Renal cortex interstitium (tissue), 11 donors: ENCODE measurements at regions not wholly inside any gene's neighbourhood (a gene's known extent, or its start where the extent isn't known, plus 50 kb on each side); places are given as distances from the start of the nearest gene placed in this dataset.
"Not testable (repeated sequence)": the region's sequence is repeated elsewhere in the genome, so short reads cannot be mapped to it uniquely, and the experiment has no call there.

ENCODE experiments used
- DNase-seq, 11 donors: peaks; one replicate each; pipeline ENCODE4 v3.0.0-alpha.2; 2013; ENCODE audit warnings: low read depth in 9 of 11, low spot score in 4 of 11; ENCODE audit errors: extremely low read depth in 1 of 11

DNA sequence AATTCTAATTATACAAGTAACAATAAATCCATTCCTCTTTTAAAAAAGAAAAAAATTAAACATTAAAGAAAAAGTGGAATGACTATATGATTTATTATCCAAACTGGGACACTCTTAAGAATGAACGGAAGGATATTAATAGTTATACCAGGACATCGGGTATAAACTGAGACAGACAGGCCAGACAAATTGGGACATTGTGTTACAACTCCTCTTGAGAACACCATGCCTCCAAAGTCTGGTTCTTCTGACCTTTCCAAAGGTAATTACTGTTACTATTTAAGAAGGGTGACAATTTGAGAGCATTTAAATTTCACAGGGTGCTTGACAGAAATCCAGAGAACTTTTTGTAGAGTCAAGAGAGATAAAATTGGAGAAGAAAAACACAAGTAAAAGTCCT lies 132.1 kb upstream of the MARCHF11 start:
- no peak for DNase-seq

DNA sequence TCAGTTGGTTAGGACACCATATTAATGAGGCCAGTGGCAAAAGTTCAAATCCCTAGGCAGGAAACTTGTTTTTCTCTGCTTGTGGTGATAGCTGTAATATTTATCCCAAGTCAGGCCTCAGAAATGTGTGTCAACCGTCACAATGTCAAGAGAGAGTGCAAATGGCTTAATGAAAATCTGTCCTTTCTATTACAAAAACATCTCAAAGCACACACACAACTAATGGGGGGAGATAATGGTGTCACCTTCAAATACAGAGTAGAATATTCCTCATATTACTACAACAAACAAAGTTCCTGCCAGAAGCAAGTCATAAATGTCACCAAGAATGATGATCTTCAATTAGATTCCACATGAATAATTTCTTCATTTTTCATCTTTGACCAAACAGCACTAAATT lies 127.2 kb upstream of the MARCHF11 start:
- no peak for DNase-seq

DNA sequence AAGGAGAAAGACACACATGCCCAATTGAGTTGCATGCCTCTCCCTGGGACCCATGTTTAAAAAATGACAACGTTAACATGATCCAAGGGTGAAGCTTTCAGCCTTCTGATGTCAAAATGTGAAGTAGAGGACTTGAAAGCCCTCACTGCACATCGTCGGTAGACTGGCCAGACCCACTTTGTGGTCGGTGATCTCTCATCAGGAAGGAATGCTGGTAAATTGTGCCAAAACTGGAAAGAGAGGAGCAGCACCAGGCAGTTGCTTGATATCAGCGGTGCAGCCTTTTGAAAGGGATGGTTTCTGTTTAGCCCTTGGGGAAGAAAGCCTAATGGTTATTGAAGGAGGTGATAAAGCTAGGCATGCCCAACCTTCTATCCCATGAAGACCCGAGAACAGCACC lies 125.3 kb upstream of the MARCHF11 start:
- DNase-seq = no peak

DNA sequence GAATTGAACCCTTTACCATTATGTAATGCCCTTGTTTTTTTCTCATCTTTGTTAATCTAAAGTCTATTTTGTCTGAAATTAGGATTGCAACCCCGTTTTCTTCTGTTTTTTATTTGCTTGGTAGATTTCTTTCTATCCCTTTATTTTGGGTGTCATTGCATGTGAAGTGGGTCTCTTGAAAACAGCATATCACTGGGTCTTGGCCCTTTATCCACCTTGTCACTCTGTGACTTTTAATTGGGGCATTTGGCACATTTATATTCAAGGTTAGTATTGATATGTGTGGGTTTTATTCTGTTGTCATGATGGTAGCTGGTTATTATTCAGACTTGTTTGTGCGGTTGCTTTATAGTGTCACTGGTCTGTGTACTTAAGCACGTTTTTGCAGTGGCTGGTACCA lies 117.4 kb upstream of the MARCHF11 start:
- no peak for DNase-seq

DNA sequence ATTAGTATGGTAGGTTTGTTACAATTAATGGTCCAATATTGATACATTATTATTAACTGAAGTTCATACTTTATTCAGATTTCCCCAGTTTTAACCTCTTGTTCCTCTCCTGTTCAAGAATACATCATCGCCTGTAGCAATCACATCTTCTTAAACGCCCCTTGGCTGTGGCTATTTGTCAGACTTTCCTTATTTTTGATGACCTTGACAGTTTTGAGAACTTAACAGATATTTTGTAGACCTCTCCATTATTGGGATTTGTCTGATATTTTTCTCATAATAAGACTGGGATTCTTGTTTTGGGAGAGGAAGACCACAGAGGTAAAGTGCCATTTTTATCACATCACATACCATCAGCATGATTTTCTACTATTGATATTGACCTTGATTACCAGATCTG lies 112.3 kb upstream of the MARCHF11 start:
- no peak for DNase-seq

DNA sequence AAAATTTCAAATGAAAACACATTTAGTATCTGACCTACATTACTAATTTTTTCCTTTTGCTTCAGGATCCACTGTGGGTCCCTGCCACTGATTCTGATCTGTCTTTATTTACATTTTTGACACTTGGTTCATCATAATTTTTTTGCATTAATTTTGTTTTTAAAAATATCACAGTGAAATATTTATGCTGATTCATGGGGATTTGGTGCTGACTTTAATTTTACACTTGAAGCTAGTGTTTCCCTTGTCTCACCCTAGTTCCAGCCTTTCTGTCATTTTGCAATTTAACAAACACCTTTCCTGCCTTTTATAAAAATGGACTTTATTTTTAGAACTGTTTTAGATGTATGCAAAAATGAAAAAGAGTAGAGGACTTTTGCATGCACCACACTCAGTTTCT lies 111.9 kb upstream of the MARCHF11 start:
- DNase-seq = no peak

DNA sequence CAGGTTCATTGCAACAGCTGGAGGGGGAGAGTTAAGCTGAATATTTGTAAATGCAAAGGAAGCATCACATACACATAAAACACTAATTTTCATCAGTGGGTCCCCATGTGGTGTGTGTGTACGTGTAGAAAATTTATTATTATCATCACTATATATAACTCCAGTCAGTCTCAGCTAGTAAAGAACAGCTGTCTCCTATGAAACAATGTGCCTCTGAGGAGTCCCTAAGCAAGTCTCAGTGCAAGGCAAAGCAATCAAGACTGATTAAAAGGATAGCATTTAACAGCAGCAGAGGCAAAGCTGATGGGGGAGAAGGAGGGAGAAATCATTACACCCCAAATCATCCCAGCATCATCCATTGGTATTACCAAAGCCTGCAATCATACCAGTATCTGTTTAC lies 104.2 kb upstream of the MARCHF11 start:
- no peak for DNase-seq

DNA sequence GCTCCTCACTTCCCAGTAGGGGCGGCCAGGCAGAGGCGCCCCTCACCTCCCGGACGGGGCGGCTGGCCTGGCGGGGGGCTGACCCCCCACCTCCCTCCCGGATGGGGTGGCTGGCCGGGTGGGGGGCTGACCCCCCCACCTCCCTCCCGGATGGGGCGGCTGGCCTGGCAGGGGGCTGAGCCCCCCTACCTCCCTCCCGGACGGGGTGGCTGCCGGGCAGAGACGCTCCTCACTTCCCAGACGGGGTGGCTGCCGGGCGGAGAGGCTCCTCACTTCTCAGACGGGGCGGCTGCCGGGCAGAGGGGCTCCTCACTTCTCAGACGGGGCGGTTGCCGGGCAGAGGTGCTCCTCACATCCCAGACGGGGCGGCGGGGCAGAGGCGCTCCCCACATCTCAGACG lies 97.3 kb upstream of the MARCHF11 start:
- DNase-seq = not testable (repeated sequence)

DNA sequence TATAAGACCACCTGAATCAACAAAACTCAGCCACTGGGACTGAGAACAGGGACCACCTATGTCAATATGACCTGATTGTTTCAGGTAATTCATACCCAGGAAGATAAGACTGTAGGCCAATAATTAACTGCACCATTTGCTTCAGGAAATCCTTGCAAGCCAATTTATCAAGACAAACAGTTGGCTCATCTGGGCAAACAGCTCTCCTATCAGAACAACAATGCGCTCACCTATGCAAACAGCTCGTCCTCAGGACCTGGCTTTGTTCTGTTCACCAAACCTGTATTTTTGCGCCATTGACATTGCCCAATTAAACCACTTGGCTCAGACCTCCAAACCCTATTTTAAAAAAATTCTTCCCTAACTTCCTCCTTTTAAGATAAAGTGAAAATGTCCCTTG lies 92.3 kb upstream of the MARCHF11 start:
- no peak for DNase-seq

DNA sequence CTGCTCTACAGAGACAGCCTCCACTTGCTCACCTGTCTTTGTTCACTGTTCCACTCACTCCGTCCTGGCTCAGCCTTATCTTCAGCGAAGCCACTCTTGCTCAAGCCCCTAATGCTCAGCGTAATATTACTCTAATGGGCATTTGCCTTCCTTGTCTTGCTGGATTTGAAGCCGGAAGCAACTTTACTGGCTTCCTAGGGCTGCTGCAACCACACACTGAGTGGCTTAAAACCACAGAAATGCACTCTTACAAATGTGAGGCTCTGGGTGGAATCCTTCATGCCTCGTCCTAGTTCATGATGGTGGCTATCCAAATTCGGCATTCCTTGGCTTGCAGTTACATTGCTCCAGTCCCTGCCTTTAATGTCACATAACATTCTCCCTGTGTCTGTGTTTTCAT lies 85.5 kb upstream of the MARCHF11 start:
- DNase-seq = no peak

DNA sequence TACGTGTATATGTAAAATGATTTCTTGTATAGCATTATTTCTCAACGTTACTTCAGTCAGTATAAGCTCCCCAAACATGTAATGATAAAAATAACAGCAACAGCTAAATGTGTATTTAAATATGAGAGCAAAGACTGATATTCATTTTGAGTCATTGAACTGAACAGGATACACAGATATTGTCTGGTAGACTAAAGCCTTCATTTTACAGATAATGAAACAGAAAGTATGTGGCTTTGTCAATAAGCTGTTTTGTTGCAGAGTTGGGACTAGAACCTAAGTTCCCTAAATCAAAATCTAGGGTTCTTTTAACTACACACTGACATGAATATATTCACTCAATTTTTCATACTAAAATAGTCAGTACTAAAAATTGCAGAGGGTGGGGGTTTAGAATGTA lies 80.4 kb upstream of the MARCHF11 start:
- DNase-seq = no peak

DNA sequence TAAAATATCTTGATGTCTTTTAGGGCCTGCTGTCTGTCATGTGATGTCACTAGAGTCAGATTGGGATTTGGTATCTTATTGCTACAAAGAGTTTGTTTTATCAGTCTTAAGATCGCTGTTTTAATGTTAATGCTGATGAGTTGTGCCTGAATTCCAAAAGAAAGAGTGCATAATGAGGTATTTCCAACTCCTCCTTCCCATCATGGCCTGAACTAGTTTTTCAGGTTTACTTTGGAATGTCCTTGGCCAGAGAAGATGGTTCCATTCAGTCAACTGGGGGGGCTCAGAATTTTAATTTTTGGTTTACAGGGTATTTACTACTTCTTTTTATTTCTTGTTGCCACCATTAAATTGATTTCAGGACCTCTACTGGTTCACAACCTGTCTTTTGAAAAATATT lies 74.3 kb upstream of the MARCHF11 start:
- DNase-seq = no peak

DNA sequence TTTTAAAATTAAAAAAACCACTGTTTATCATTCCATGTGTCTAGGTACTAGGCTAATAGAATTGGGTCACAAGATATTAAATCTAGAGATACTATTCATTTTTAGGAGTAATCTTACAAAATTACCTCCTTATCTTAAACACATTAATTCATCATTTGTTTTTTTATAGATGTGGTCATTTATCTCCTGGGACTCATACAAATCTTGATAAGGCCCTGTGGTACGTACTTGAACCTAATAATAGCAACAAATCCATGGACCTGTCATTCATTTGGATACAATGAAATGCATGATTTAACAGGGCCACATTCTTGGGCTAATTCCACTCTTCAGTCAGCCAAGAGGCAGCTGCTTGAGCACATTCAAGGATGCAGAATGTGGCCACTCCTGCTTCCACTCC lies 66.4 kb upstream of the MARCHF11 start:
- DNase-seq = peak in 1 of 11 donors; percentile 4

DNA sequence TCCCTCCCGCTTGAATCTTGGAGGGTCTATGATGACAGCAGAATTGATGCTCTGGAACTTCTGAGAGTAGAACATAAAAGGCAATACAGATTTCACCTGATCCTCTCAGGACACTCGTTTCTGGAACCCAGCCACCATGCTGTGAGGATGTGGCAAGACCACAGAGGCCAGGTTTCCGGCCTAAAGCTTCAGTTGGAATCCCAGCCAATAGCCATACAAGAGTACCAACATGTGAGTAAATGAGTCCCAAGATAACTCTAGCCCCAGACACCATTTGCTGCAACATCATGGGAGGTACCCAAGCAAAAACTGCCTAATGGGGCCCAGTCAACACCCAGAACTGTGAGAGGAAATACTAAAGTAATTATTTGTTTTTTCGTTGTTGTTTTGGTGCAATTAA lies 65.7 kb upstream of the MARCHF11 start:
- no peak for DNase-seq

DNA sequence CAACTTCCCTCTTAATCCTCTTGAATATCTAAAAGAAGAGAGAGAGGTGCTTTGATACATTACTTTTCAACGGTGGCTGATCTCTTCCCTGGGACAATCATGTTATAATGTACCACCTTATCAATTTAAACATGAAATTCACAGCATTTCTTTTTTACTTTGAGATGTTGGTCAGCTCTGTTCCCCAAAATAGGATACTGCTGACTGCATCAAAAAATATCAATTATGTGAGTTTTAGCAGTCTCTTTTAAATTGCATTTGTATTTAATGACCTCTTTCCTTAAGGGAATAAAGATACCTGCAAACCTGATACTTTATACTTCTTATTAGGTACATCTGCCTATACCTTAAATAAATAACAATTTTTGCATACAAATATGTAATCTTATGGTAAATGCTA lies 58.4 kb upstream of the MARCHF11 start:
- DNase-seq = no peak

DNA sequence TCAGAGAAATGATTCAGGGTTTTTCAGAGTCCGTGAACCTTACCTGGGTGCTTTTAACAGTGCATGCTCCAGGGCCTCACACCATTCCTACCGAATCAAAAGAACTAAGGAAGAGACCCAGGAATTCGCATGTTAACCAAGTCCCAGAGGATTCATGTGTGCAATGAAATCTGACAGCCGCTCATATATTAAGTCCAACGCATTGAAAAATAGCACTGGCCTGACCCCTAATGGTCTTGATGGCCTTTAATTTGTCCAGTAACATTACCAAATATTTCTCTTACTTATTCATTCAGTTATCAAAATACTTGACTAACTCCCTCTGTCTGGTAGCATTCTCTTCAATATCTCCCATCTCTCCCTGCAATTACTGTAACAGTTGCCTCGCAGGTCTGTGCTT lies 55.0 kb upstream of the MARCHF11 start:
- DNase-seq = no peak

DNA sequence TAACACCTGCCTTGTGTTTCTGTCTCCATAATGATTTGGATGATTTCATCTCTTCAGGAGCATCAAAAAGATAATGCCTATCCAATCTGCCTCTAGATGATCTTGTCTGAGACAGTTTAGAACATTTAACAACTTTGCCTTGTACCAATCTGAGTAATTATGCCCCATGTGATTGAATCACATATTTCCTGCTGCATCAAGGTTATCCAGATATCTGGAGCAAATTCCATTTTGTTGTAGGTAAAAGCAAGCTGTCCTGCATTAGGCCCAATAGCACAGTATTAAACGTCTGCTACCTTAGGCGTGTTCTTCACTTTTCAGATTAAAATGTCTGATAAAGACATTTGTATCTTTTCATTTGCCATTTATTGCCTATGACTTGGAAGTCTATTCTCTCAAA lies 54.1 kb upstream of the MARCHF11 start:
- DNase-seq = no peak

DNA sequence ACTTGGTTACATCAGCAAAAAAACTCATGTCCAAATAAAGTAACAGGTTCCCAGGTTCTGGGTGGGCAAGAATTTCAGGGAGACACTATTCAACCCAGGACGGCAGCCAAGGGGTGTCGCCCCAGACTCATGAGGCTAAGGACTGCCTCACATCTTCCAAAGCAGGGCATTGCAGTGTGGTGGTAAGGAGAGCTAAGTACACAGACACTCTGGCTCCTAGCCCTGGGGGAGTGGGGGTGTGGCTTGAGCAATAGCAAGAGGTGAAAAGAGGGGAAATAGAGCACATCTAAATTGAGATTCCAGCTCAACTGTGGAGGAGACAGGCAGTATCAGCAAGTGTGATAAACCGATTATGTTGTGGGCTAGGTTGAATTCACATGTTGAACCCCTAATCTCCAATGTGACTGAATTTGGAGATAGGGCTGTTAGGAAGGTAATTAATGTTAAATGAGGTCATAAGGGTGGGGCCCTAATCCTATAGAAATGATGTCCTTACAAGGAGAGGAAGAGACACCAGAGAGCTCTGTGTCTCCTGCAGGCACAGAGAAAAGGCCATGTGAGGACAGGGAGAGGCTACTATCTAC lies 49.9 kb upstream of the MARCHF11 start:
- no peak for DNase-seq
